SK-N-SH (cell line): ENCODE measurements at regions not wholly inside any gene's neighbourhood (a gene's known extent, or its start where the extent isn't known, plus 50 kb on each side); places are given as distances from the start of the nearest gene placed in this dataset.

Experiments used
- CTCF ChIA-PET: fragments of 300-600, 350-600 bp; formaldehyde crosslinking; extraction: SDS; loops from one replicate; lab custom pipeline; 2021; lab: Yijun Ruan, JAX
- POLR2A ChIA-PET: fragments of 350-600 bp; sonication (Branson Sonifier 250); formaldehyde crosslinking; extraction: SDS; loops from one replicate; lab custom pipeline; 2020; ENCODE audit warnings: antibody characterized with exemption, inconsistent platforms; lab: Yijun Ruan, JAX
- DNase-seq: peaks from one replicate; pipeline ENCODE4 v3.0.0; 2012
- H2AFZ ChIP-seq: fragments of 200-600 bp; sonication (generic); 2 replicates; pipeline ENCODE4 v1.8.1; 2016; ENCODE audit warnings: antibody characterized with exemption, mild to moderate bottlenecking, low read depth
- H3F3A ChIP-seq: fragments of 200-600 bp; sonication (generic); replicated peaks from 2 replicates; pipeline ENCODE3; 2016; ENCODE audit warnings: antibody characterized with exemption, mild to moderate bottlenecking; ENCODE audit not compliant: insufficient read depth
- H3K27ac ChIP-seq, 2 experiments: fragments of 200-500 bp in 1 of 2; fragments of 200-600 bp in 1 of 2; sonication (Bioruptor generic) in 1 of 2; sonication (generic), shearing (Covaris generic) in 1 of 2; 2 replicates each; pipeline versions ENCODE4 v1.5.1 to v1.6.1; 2014 to 2016; ENCODE audit warnings: low read depth in 2 of 2, inconsistent platforms in 1 of 2, low read length in 1 of 2, mild to moderate bottlenecking in 1 of 2, mixed read lengths in 1 of 2
- H3K27me3 ChIP-seq: fragments of 200-600 bp; sonication (generic), shearing (Covaris generic); 2 replicates; pipeline ENCODE4 v1.6.1; 2016; ENCODE audit warnings: mixed run types; ENCODE audit not compliant: insufficient read depth
- H3K36me3 ChIP-seq, 2 experiments: fragments of 200-500 bp in 1 of 2; fragments of 200-600 bp in 1 of 2; sonication (Bioruptor generic) in 1 of 2; sonication (generic) in 1 of 2; replicated peaks in 1 of 2; 2 replicates each; pipeline versions ENCODE3 to v1.5.1; 2014 to 2016; ENCODE audit warnings: low read length in 1 of 2, mild to moderate bottlenecking in 1 of 2; ENCODE audit not compliant: insufficient read depth in 2 of 2, control insufficient read depth in 1 of 2
- H3K4me1 ChIP-seq, 2 experiments: fragments of 200-500 bp in 1 of 2; fragments of 200-600 bp in 1 of 2; sonication (Bioruptor generic) in 1 of 2; sonication (generic), shearing (Covaris generic) in 1 of 2; 2 replicates each; pipeline versions ENCODE4 v1.5.1 to v1.6.1; 2014 to 2016; ENCODE audit warnings: low read depth in 1 of 2, low read length in 1 of 2, mixed run types in 1 of 2; ENCODE audit not compliant: insufficient read depth in 2 of 2, control insufficient read depth in 1 of 2
- H3K4me2 ChIP-seq: fragments of 200-600 bp; sonication (generic), shearing (Covaris generic); 2 replicates; pipeline ENCODE4 v1.6.1; 2017; ENCODE audit warnings: mixed run types
- H3K4me3 ChIP-seq, 2 experiments: fragments of 200-500 bp in 1 of 2; fragments of 200-600 bp in 1 of 2; sonication (Bioruptor generic) in 1 of 2; sonication (generic), shearing (Covaris generic) in 1 of 2; 2 replicates each; pipeline versions ENCODE4 v1.5.1 to v1.8.1; 2014 to 2016; ENCODE audit warnings: low read depth in 2 of 2, inconsistent platforms in 1 of 2, low read length in 1 of 2, mild to moderate bottlenecking in 1 of 2, mixed read lengths in 1 of 2, moderate library complexity in 1 of 2
- H3K79me2 ChIP-seq: fragments of 200-600 bp; sonication (generic); 2 replicates; pipeline ENCODE4 v1.8.1; 2017; ENCODE audit warnings: mild to moderate bottlenecking; ENCODE audit not compliant: insufficient read depth
- H3K9ac ChIP-seq: fragments of 200-600 bp; sonication (generic); 2 replicates; pipeline ENCODE4 v1.6.1; 2017; ENCODE audit warnings: mixed run types
- H3K9me2 ChIP-seq: fragments of 200-600 bp; sonication (generic); 2 replicates; pipeline ENCODE4 v1.6.1; 2017; ENCODE audit warnings: mixed run types
- H3K9me3 ChIP-seq: fragments of 200-600 bp; sonication (generic); 2 replicates; pipeline ENCODE4 v1.6.1; 2017; ENCODE audit warnings: mixed run types, mild to moderate bottlenecking, moderate library complexity
- H4K20me1 ChIP-seq: fragments of 200-600 bp; sonication (generic); 2 replicates; pipeline ENCODE4 v1.6.1; 2017; ENCODE audit warnings: mild to moderate bottlenecking, mixed run types; ENCODE audit not compliant: insufficient read depth
- CHD2 ChIP-seq: fragments of 150-350 bp; IDR thresholded peaks from 2 replicates; pipeline ENCODE4 v1.6.1; 2018; ENCODE audit warnings: low read length; ENCODE audit not compliant: partially characterized antibody
- FOSL2 ChIP-seq: IDR thresholded peaks from 2 replicates; pipeline ENCODE4 v1.4.0; 2012; ENCODE audit warnings: low read depth, mild to moderate bottlenecking, moderate library complexity, borderline replicate concordance
- FOXJ3 ChIP-seq: sonication (generic); formaldehyde crosslinking; IDR thresholded peaks from 2 replicates; pipeline ENCODE4 v1.5.1; 2020; ENCODE audit warnings: mild to moderate bottlenecking, missing genetic modification reagents
- FOXM1 ChIP-seq: IDR thresholded peaks from 2 replicates; pipeline ENCODE4 v1.4.0; 2012; ENCODE audit warnings: low read depth, mild to moderate bottlenecking
- GABPA ChIP-seq: IDR thresholded peaks from 2 replicates; pipeline ENCODE4 v1.4.0; 2012; ENCODE audit warnings: low read depth, mild to moderate bottlenecking
- GATA2 ChIP-seq: sonication (generic); formaldehyde crosslinking; IDR thresholded peaks from 2 replicates; pipeline ENCODE4 v1.5.0; 2020; ENCODE audit warnings: mild to moderate bottlenecking, missing genetic modification reagents
- JUND ChIP-seq: IDR thresholded peaks from 2 replicates; pipeline ENCODE4 v1.4.0; 2012
- NFIC ChIP-seq: IDR thresholded peaks from 2 replicates; pipeline ENCODE4 v1.4.0; 2012; ENCODE audit warnings: borderline replicate concordance
- NRF1 ChIP-seq: IDR thresholded peaks from 2 replicates; pipeline ENCODE4 v1.6.1; 2012; ENCODE audit warnings: low read depth, mild to moderate bottlenecking, low read length
- PBX3 ChIP-seq: IDR thresholded peaks from 2 replicates; pipeline ENCODE4; 2012
- SMC3 ChIP-seq: IDR thresholded peaks from 2 replicates; pipeline ENCODE4 v1.6.1; 2012; ENCODE audit warnings: low read depth, low read length, improper control_type of control experiment
- TCF12 ChIP-seq: IDR thresholded peaks from 2 replicates; pipeline ENCODE4 v1.4.0; 2012
- WGBS: methylation state at CpG from one replicate; pipeline ENCODE4 v1.1.6; 2017; ENCODE audit warnings: low lambda C conversion rate; 5-methylcytosine and 5-hydroxymethylcytosine counted together
- TF ChIP-seq, protein P1 (sequence below): IDR thresholded peaks from 2 replicates; pipeline ENCODE4 v1.4.0; 2012; ENCODE audit warnings: low read depth, borderline replicate concordance
- TF ChIP-seq, protein P2 (sequence below): fragments of 150-350 bp; IDR thresholded peaks from 2 replicates; pipeline ENCODE4 v1.6.1; 2016; ENCODE audit warnings: mild to moderate bottlenecking, low read depth, low read length
- TF ChIP-seq, protein P3 (sequence below): IDR thresholded peaks from 2 replicates; pipeline ENCODE4 v1.4.0; 2012; ENCODE audit warnings: low read depth, borderline replicate concordance
- TF ChIP-seq, protein P4 (sequence below): IDR thresholded peaks from 2 replicates; pipeline ENCODE4 v1.6.1; 2012; ENCODE audit warnings: mild to moderate bottlenecking, low read depth, low read length, moderate library complexity

GRCh38 chr22:33180356-33180755 is 122.2 kb upstream of the SYN3 start:
- Histone ChIP-seq H3K4me2 (no peak overlapping the region), H3K4me3 (no peak overlapping the region), H3F3A (no peaks in the 10 kb centered on the region), H3K79me2 (no peaks in the 10 kb centered on the region), H3K4me1 (no peaks in the 10 kb centered on the region; a peak in 1 of 4 replicates), H3K9me3 (0 out of 2 replicates have a peak, but pooled peaks cover 7% of the 10 kb centered on the region), H2AFZ (no peak overlapping the region), H4K20me1 (no peaks in the 10 kb centered on the region), H3K27me3 (no peaks in the 10 kb centered on the region), H3K9me2 (no peaks in the 10 kb centered on the region), H3K9ac (no peak overlapping the region), H3K27ac (no peak overlapping the region), H3K36me3 (no peaks in the 10 kb centered on the region)
- TF ChIP-seq, protein P1, sequence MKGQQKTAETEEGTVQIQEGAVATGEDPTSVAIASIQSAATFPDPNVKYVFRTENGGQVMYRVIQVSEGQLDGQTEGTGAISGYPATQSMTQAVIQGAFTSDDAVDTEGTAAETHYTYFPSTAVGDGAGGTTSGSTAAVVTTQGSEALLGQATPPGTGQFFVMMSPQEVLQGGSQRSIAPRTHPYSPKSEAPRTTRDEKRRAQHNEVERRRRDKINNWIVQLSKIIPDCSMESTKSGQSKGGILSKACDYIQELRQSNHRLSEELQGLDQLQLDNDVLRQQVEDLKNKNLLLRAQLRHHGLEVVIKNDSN = no peak
- TF ChIP-seq, protein P2, sequence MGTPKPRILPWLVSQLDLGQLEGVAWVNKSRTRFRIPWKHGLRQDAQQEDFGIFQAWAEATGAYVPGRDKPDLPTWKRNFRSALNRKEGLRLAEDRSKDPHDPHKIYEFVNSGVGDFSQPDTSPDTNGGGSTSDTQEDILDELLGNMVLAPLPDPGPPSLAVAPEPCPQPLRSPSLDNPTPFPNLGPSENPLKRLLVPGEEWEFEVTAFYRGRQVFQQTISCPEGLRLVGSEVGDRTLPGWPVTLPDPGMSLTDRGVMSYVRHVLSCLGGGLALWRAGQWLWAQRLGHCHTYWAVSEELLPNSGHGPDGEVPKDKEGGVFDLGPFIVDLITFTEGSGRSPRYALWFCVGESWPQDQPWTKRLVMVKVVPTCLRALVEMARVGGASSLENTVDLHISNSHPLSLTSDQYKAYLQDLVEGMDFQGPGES = no peak
- TF ChIP-seq, protein P3, sequence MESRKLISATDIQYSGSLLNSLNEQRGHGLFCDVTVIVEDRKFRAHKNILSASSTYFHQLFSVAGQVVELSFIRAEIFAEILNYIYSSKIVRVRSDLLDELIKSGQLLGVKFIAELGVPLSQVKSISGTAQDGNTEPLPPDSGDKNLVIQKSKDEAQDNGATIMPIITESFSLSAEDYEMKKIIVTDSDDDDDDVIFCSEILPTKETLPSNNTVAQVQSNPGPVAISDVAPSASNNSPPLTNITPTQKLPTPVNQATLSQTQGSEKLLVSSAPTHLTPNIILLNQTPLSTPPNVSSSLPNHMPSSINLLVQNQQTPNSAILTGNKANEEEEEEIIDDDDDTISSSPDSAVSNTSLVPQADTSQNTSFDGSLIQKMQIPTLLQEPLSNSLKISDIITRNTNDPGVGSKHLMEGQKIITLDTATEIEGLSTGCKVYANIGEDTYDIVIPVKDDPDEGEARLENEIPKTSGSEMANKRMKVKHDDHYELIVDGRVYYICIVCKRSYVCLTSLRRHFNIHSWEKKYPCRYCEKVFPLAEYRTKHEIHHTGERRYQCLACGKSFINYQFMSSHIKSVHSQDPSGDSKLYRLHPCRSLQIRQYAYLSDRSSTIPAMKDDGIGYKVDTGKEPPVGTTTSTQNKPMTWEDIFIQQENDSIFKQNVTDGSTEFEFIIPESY = no peak
- TF ChIP-seq CHD2 = no peak
- no peak for TF ChIP-seq FOSL2
- no peak for TF ChIP-seq FOXM1
- no peak for TF ChIP-seq GABPA
- TF ChIP-seq, protein P4, sequence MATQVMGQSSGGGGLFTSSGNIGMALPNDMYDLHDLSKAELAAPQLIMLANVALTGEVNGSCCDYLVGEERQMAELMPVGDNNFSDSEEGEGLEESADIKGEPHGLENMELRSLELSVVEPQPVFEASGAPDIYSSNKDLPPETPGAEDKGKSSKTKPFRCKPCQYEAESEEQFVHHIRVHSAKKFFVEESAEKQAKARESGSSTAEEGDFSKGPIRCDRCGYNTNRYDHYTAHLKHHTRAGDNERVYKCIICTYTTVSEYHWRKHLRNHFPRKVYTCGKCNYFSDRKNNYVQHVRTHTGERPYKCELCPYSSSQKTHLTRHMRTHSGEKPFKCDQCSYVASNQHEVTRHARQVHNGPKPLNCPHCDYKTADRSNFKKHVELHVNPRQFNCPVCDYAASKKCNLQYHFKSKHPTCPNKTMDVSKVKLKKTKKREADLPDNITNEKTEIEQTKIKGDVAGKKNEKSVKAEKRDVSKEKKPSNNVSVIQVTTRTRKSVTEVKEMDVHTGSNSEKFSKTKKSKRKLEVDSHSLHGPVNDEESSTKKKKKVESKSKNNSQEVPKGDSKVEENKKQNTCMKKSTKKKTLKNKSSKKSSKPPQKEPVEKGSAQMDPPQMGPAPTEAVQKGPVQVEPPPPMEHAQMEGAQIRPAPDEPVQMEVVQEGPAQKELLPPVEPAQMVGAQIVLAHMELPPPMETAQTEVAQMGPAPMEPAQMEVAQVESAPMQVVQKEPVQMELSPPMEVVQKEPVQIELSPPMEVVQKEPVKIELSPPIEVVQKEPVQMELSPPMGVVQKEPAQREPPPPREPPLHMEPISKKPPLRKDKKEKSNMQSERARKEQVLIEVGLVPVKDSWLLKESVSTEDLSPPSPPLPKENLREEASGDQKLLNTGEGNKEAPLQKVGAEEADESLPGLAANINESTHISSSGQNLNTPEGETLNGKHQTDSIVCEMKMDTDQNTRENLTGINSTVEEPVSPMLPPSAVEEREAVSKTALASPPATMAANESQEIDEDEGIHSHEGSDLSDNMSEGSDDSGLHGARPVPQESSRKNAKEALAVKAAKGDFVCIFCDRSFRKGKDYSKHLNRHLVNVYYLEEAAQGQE = no peak
- TF ChIP-seq TCF12 = no peak
- TF ChIP-seq NFIC = no peak
- no peak for TF ChIP-seq NRF1
- TF ChIP-seq FOXJ3 (CRISPR knock-in tag) = no peak
- TF ChIP-seq SMC3 = no peak
- TF ChIP-seq JUND = no peak
- no peak for TF ChIP-seq GATA2 (CRISPR knock-in tag)
- no peak for TF ChIP-seq PBX3
- POLR2A ChIA-PET = no interaction called here
- no peak for DNase-seq
- CTCF ChIA-PET = no interaction called here
- WGBS = 1% methylated on average over 4 of the region's 4 CpGs
